Astrocyte of the hippocampus (primary cell): ENCODE measurements at regions not wholly inside any gene's neighbourhood (a gene's known extent, or its start where the extent isn't known, plus 50 kb on each side); places are given as distances from the start of the nearest gene placed in this dataset.

Experiments
- DNase-seq: peaks from one replicate; pipeline ENCODE4 v3.0.0; 2011; ENCODE audit warnings: low read depth, low spot score

- no peak for DNase-seq
Measured at GRCh38 chr16:35637683-35638082, 2178.3 kb downstream of the TP53TG3F start.

DNA sequence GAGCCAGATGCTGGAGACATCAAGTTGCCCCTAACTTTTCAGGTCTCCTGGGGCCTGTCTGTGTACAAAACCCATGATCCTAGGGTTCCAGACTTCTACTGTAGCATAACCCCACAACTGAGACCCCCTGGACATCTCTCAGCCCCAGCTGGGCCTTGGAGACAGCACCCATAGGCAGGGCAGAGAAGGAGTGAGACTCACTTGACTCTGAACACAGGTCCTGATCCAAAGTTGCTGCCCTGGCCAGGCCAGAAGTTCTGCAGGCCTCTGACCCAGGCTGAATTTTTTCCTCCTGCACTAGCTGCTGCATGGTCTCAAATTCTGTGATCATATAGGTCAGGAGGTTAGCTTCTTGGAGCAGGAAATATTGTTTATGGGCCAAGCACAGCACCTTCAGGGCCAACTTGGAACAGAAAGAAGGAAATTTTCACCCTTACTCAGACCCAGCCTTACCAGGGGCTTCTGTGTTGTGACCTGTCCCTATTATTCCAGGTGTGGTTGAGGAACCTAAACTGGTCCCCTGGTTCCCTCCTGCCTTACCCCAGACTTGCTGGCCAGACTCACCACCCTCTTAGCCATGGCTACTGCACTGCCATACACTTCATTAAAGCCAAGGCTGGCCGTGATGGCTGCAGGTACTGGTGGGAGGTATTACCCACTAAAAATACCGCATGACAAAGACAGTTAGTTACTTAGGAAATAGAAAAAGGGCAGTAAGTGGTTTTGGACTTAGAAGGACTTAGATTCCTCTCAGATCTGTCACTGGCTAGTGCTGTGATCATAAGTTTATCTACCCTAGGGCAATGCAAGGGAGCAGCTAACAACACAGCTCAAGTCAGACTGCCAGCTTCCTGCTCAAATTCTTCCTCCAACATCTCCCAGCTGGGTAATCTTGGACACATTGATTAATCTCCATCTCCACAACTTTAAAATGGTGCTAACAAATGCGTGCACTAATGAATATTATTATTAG is 2180.1 kb downstream of the TP53TG3F start:
- no peak for DNase-seq

DNA sequence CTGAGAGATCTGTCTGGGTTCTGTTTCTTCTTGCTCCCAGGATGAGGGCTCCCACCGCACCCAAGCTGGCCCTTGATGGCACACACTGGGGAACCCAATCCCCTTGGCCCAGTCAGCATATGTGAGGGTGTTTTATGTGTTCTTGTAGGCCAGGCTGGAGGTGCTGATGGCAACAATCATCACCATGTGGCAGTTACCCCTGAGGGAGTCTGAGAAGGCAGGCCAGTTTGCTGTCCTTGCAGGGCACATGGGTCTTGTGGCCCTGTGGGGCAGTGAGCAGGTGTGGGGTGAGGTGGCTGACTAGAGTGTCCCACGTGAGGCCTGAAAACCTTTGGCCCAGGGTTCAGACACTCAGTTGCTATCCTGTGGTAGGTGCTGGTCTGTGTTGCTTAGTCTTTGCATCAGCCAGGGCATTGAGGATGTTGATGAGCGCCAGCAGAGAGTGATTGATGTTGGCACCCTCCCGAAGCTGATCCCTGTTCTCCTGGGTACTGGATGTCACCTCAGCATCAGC is 2183.0 kb downstream of the TP53TG3F start:
- DNase-seq, result no peak

DNA sequence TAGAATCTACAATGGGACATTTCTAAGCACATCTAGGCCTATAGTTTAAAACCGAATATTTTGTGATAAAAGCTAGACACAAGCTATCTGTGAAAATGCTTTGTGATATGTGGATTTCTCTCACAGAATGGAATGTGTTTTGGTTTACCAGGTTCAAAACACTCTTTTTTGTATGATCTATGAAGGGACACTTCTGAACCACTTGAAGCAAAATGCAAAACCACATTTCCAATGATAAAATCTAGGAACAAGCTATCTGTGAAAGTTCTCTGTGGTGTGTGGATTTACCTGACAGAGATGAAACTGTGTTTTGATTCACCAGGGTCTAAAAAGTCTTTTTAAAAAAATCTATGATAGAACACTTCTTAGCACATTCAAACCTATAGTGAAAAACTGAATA is 2192.4 kb downstream of the TP53TG3F start:
- DNase-seq, result no peak

DNA sequence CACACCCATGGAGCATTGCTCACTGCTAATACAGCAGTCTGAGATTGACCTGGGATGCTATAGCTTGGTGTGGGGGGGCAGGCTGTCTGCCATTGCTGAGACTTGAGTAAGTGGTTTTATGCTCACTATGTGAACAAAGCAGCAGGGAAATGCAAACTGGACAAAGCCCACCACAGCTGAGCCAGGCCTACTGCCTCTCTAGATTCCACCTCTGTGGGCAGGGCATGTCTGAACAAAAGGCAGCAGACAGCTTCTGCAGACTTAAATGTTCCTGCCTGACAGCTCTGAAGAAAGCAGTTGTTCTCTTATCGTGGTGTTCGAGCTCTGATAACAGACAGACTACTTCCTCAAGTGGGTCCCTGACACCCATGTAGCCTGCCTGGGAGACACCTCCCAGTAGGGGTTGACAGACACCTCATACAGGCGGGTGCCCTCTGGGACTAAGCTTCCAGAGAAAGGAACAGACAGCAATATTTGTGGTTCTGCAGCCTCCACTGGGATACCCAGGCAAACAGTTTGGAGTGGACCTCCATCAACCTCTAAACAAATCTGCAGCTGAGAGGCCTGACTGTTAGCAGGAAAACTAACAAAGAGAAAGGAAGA is 2204.8 kb downstream of the TP53TG3F start:
- DNase-seq, result no peak

DNA sequence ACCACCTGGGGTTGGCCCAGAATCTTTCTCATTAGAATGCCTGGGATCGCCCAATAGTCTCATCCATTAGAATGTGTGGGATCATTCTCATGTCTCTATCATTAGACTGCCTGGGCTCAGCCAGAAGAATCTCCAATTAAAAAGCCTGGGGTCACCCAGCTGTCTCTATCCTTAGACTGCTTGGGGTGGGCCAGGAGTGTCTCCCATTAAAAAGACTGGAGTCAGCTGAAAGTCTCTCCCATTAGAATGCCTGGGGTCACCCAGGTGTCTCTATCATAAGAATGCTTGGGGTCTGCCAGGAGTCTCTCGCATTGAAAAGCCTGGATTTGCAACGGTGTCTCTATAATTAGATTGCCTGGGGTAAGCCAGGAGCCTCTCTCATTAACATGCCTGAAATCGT is 2225.7 kb downstream of the TP53TG3F start:
- no peak for DNase-seq

DNA sequence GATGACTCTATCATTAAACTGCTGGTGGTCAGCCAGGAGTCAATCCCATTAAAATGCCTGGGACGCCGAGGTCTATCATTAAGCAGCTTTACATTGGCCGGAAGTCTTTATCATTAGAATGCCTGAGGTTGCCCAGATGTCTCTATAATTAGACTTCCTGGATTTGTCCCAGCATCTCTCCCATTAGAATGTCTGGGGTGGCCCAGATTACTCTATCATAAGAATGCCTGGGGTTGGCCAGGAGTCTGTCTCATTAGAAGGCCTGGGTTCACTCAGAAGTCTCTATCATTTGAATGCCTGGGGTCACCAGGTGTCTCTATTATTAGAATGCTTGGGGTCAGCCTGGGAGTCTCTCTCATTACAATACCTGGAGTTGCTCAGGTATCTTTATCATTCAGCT is 2227.2 kb downstream of the TP53TG3F start:
- DNase-seq, result no peak

- no peak for DNase-seq
Measured at GRCh38 chr16:35687071-35687470, 2227.7 kb downstream of the TP53TG3F start.

GRCh38 chr16:35687781-35688180 is 2228.4 kb downstream of the TP53TG3F start:
- DNase-seq, result no peak

GRCh38 chr16:35689764-35690163 is 2230.4 kb downstream of the TP53TG3F start:
- no peak for DNase-seq

GRCh38 chr16:35690413-35690812 is 2231.0 kb downstream of the TP53TG3F start:
- no peak for DNase-seq

DNA sequence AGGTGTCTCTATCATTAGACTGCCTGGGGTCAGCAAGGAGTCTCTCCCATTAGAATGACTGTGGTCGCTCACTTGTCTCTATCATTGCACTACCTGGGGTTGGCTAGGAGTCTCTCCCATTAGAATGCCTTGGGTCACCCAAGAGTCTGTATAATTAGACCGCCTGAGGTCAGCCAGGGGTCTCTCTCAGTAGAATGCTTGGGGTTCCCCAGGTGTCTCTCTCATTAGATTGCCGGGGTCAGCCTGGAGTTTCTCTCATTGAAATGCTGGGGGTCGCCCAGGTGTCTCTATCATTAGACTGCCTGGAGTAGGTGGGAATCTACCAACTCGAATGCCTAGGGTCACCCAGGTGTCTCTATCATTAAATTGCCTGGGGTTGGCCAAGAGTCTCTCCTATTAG is 2231.6 kb downstream of the TP53TG3F start:
- no peak for DNase-seq

- no peak for DNase-seq
Measured at GRCh38 chr16:35692824-35693223, 2233.4 kb downstream of the TP53TG3F start.

GRCh38 chr16:35706901-35707300 is 2247.5 kb downstream of the TP53TG3F start:
- DNase-seq, result no peak

GRCh38 chr16:35711435-35711834 is 2252.0 kb downstream of the TP53TG3F start:
- no peak for DNase-seq

- no peak for DNase-seq
Measured at GRCh38 chr16:35711958-35712357, 2252.5 kb downstream of the TP53TG3F start.

DNA sequence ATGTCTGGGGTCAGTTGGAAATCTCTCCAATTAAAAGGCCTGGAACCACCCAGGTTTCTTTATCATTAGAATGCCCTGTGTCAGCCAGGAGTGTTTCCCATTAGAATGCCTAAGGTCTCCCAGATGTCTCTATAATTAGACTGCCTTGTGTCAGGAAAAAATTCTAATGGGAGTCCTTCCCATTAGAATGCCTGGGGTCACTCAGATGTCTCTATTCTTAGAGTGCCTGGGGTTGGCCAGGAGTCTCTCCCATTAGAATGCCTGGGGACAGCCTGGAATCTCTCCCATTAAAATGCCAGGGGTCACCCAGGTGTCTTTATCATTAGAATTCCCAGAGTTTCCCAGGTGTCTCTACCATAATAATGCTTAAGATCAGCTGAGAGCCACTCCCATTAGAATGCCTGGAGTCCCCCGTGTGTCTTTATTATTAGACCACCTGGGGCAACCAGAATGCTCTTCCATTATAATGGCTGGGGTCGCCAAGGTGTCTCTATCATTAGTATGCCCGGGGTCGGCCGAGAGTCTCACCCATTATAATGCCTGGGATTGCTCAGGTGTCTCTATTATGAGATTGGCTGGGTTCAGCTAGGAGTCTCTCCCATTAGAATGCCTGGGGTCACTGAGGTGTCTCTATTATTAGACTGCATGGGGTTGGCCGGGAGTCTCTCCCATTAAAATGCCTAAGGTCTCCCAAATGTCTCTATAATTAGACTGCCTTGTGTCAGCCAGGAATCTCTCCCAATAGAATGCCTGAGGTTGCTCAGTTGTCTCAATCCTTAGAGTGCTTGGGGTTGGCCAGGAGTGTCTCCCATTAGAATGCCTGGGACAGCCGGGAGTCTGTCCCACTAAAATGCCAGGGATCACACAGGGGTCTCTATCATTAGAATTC is 2254.6 kb downstream of the TP53TG3F start:
- no peak for DNase-seq

- no peak for DNase-seq
Measured at GRCh38 chr16:35714665-35715064, 2255.3 kb downstream of the TP53TG3F start.

- no peak for DNase-seq
Measured at GRCh38 chr16:35724551-35724950, 2265.1 kb downstream of the TP53TG3F start.

- no peak for DNase-seq
Measured at GRCh38 chr16:35725949-35726348, 2266.5 kb downstream of the TP53TG3F start.

DNA sequence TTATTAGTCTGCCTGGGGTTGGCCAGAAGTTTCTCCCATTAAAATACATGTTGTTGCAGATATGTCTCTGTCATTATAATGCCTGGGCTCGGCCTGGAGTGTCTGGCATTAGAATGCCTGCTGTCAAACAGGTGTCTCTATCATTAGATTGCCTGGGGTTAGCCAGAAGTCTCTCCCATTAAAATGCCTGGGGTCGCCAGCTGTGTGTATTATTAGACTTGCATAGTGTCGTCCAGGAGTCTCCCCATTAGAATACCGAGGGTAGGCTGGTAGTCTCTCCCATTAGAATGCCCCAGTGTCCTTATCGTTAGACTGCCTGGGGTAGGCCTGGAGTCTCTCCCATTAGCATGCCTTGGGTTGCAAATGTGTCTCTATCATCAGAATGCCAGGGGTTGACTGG is 2270.8 kb downstream of the TP53TG3F start:
- no peak for DNase-seq
